HepG2 (cell line): ENCODE measurements at regions not wholly inside any gene's neighbourhood (a gene's known extent, or its start where the extent isn't known, plus 50 kb on each side); places are given as distances from the start of the nearest gene placed in this dataset.

ENCODE experiments used
- ATAC-seq: fragments of 200-7000 bp; cut with Tn5 transposase; 3 replicates; pipeline ENCODE4 v1.9.1; 2020; ENCODE audit warnings: mild to moderate bottlenecking, moderate library complexity
- BruUV-seq: library from RNA; stranded (reverse); fragments of 400-500 nt; replicated peaks from 2 replicates; lab custom pipeline; 2021; lab: Mats Ljungman, UMichigan
- CTCF ChIA-PET: fragments of 300-600 bp; formaldehyde crosslinking; extraction: SDS; loops from one replicate; lab custom pipeline; 2021; ENCODE audit warnings: low total read pairs, inconsistent platforms, low intra/inter-chr PET ratio; lab: Yijun Ruan, JAX
- POLR2A ChIA-PET: fragments of 350-600 bp; sonication (Branson Sonifier 250); formaldehyde crosslinking; loops from one replicate; lab custom pipeline; 2020; ENCODE audit warnings: antibody characterized with exemption, inconsistent platforms; lab: Yijun Ruan, JAX
- DNase-seq: peaks from one replicate; pipeline ENCODE4 v3.0.0-alpha.2; 2015; ENCODE audit warnings: low spot score
- FAIRE-seq: peaks from 3 replicates; lab custom pipeline; 2011; peaks lifted over from hg19 to GRCh38; lab: Jason Lieb, UNC
- H2AFZ ChIP-seq: one replicate; pipeline ENCODE4 v1.6.1; 2011; ENCODE audit warnings: low read length, inconsistent platforms
- H3K27ac ChIP-seq: fragments of 300-600 bp; 3 replicates; pipeline ENCODE4 v1.8.0; 2011; ENCODE audit warnings: mixed run types, mild to moderate bottlenecking, mixed read lengths, low read length, inconsistent platforms; ENCODE audit not compliant: insufficient read depth; ENCODE audit errors: extremely low read length
- H3K27me3 ChIP-seq, 2 experiments: fragments of 200-600 bp in 1 of 2; 2 replicates in 1 of 2; 3 replicates in 1 of 2; pipeline versions ENCODE4 v1.6.0 to v1.8.0; 2011; ENCODE audit warnings: low read length in 2 of 2, mild to moderate bottlenecking in 2 of 2, moderate library complexity in 2 of 2, inconsistent platforms in 1 of 2; ENCODE audit not compliant: insufficient read depth in 2 of 2, control insufficient read depth in 1 of 2
- H3K36me3 ChIP-seq, 2 experiments: fragments of 200-600 bp in 1 of 2; replicated peaks in 1 of 2; 2 replicates in 1 of 2; 3 replicates in 1 of 2; pipeline versions ENCODE4 v1.5.1 to v1.8.0; 2011; ENCODE audit warnings: low read length in 2 of 2, inconsistent platforms in 1 of 2; ENCODE audit not compliant: insufficient read depth in 2 of 2, control insufficient read depth in 1 of 2
- H3K4me1 ChIP-seq: 2 replicates; pipeline ENCODE4 v1.5.1; 2012; ENCODE audit warnings: low read length, inconsistent platforms; ENCODE audit not compliant: insufficient read depth
- H3K4me2 ChIP-seq: 2 replicates; pipeline ENCODE4 v1.6.0; 2011; ENCODE audit warnings: low read depth, low read length, inconsistent platforms
- H3K4me3 ChIP-seq, 3 experiments: fragments of 200-600 bp in 1 of 3; sonication (generic), shearing (Covaris generic) in 1 of 3; replicated peaks in 1 of 3; 2 replicates each; pipeline ENCODE4 v1.5.1; 2011 to 2016; ENCODE audit warnings: low read length in 3 of 3, inconsistent platforms in 2 of 3, low read depth in 2 of 3, mild to moderate bottlenecking in 2 of 3, control low read depth in 1 of 3, mixed read lengths in 1 of 3; ENCODE audit not compliant: insufficient read depth in 1 of 3
- H3K79me2 ChIP-seq: one replicate; pipeline ENCODE4 v1.6.1; 2011; ENCODE audit warnings: low read length, inconsistent platforms; ENCODE audit not compliant: insufficient read depth
- H3K9ac ChIP-seq: 2 replicates; pipeline ENCODE4 v1.6.0; 2011; ENCODE audit warnings: mild to moderate bottlenecking, low read depth, low read length, inconsistent platforms; ENCODE audit not compliant: insufficient read depth
- H3K9me3 ChIP-seq: 2 replicates; pipeline ENCODE4 v1.5.1; 2012; ENCODE audit warnings: mild to moderate bottlenecking, low read length
- H4K20me1 ChIP-seq: 2 replicates; pipeline ENCODE4 v1.6.0; 2011; ENCODE audit warnings: inconsistent platforms, mild to moderate bottlenecking, low read length, moderate library complexity; ENCODE audit not compliant: insufficient read depth
- GLI4 ChIP-seq: sonication (generic); formaldehyde crosslinking; IDR thresholded peaks from 2 replicates; pipeline ENCODE4 v1.5.1; 2020; ENCODE audit warnings: missing genetic modification reagents, mild to moderate bottlenecking, moderate library complexity, borderline replicate concordance
- LCORL ChIP-seq, 2 experiments: fragments of 450-650 bp in 1 of 2; sonication (generic) in 1 of 2; formaldehyde crosslinking in 1 of 2; IDR thresholded peaks; 2 replicates each; pipeline versions ENCODE4 v1.5.0 to v1.6.1; 2017 to 2020; ENCODE audit warnings: antibody characterized with exemption in 1 of 2, missing genetic modification reagents in 1 of 2
- MAZ ChIP-seq, 2 experiments: sonication (generic) in 1 of 2; formaldehyde crosslinking in 1 of 2; IDR thresholded peaks; 2 replicates each; pipeline versions ENCODE4 v1.5.0 to v1.6.1; 2012 to 2020; ENCODE audit warnings: low read depth in 2 of 2, mild to moderate bottlenecking in 2 of 2, borderline replicate concordance in 1 of 2, improper control_type of control experiment in 1 of 2, low read length in 1 of 2, missing genetic modification reagents in 1 of 2, moderate library complexity in 1 of 2
- NONO ChIP-seq, 2 experiments: fragments of 450-650 bp in 1 of 2; sonication (generic) in 1 of 2; formaldehyde crosslinking in 1 of 2; IDR thresholded peaks in 1 of 2; conservative IDR thresholded peaks in 1 of 2; 2 replicates each; pipeline versions ENCODE4 v1.6.1 to v1.8.0; 2017 to 2022; ENCODE audit warnings: mild to moderate bottlenecking in 1 of 2, missing genetic modification reagents in 1 of 2, moderate library complexity in 1 of 2
- NRL ChIP-seq: sonication (generic); formaldehyde crosslinking; IDR thresholded peaks from 2 replicates; pipeline ENCODE4 v1.5.0; 2020; ENCODE audit warnings: missing genetic modification reagents, mild to moderate bottlenecking, moderate library complexity, borderline replicate concordance
- SKI ChIP-seq: fragments of 450-650 bp; IDR thresholded peaks from one replicate; pipeline ENCODE4 v1.6.1; 2018; ENCODE audit warnings: mild to moderate bottlenecking; ENCODE audit not compliant: partially characterized antibody
- ZFP1 ChIP-seq: IDR thresholded peaks from 2 replicates; pipeline ENCODE4 v1.6.1; 2016
- ZNF34 ChIP-seq: sonication (generic); formaldehyde crosslinking; IDR thresholded peaks from 2 replicates; pipeline ENCODE4 v1.4.0; 2020; ENCODE audit warnings: mild to moderate bottlenecking, missing genetic modification reagents, borderline replicate concordance
- ZNF441 ChIP-seq: sonication (generic); formaldehyde crosslinking; IDR thresholded peaks from 2 replicates; pipeline ENCODE4 v1.7.0; 2021; ENCODE audit warnings: missing genetic modification reagents, borderline replicate concordance
- ZNF468 ChIP-seq: sonication (generic); formaldehyde crosslinking; IDR thresholded peaks from 2 replicates; pipeline ENCODE4 v1.8.0; 2022; ENCODE audit warnings: mild to moderate bottlenecking, moderate library complexity, missing genetic modification reagents
- ZNF564 ChIP-seq: sonication (generic); formaldehyde crosslinking; IDR thresholded peaks from 2 replicates; pipeline ENCODE4 v1.8.1; 2023; ENCODE audit warnings: mild to moderate bottlenecking, missing genetic modification reagents
- ZNF747 ChIP-seq: sonication (generic); formaldehyde crosslinking; IDR thresholded peaks from 2 replicates; pipeline ENCODE4 v1.8.1; 2023; ENCODE audit warnings: missing genetic modification reagents, mild to moderate bottlenecking, borderline replicate concordance
- ZNF788 ChIP-seq: sonication (generic); formaldehyde crosslinking; IDR thresholded peaks from 2 replicates; pipeline ENCODE4 v1.5.0; 2020; ENCODE audit warnings: mild to moderate bottlenecking, missing genetic modification reagents, borderline replicate concordance
- WGBS: methylation state at CpG from one replicate; pipeline ENCODE4 v1.1.6; 2017; ENCODE audit warnings: low lambda C conversion rate; 5-methylcytosine and 5-hydroxymethylcytosine counted together
- in situ Hi-C: cut with HindIII; loops from 2 replicates; pipeline ENCODE4 v1.10.0; 2017; ENCODE audit warnings: low pct_unique_long_range_greater_than_20kb; ENCODE audit not compliant: extremely low pct_ligation_motif_present
- intact Hi-C: fragments of 100-400 bp; cut with micrococcal nuclease; formaldehyde crosslinking; loops from one replicate; pipeline ENCODE4 v1.10.0; 2022; ENCODE audit not compliant: unreplicated experiment
- TF ChIP-seq, protein P1 (sequence below): sonication (generic); formaldehyde crosslinking; IDR thresholded peaks from 2 replicates; pipeline ENCODE4 v1.4.0; 2020; ENCODE audit warnings: missing genetic modification reagents, borderline replicate concordance
- TF ChIP-seq, protein P2 (sequence below): sonication (generic); formaldehyde crosslinking; IDR thresholded peaks from 2 replicates; pipeline ENCODE4 v1.8.1; 2023; ENCODE audit warnings: mild to moderate bottlenecking, missing genetic modification reagents
- TF ChIP-seq, protein P3 (sequence below): sonication (generic); IDR thresholded peaks from 2 replicates; pipeline ENCODE4 v1.6.1; 2016; ENCODE audit warnings: low read depth, borderline replicate concordance
- TF ChIP-seq, protein P4 (sequence below): IDR thresholded peaks from 2 replicates; pipeline ENCODE4 v1.6.1; 2016

DNA sequence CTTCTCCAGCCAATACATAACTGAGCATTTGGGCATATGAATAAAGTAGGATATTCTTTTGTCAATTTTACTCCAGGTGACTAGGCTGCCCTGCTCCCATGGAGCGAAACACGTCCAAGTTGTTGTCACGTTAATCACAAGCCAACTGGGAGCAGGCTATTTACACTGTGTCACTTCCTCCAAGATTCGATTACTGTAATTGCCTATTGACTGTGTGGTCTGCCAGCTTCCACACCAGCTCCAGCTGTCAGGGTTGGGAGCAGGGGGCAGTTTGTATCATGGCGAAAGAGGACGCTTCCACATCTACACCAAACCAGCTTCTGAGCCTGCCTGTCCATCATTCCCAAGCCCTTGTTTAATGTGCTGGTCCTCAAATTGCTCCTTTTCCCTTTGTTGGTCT, 89.2 kb upstream of the RORA start:
- H4K20me1 ChIP-seq: no peaks in the 10 kb centered on the region
- ATAC-seq: no peak
- H3K36me3 ChIP-seq: no peaks in the 10 kb centered on the region
- POLR2A ChIA-PET: no interaction called here
- intact Hi-C loops (no loop called here), in situ Hi-C loops (no loop called here)
- H3K27ac ChIP-seq: no peak overlapping the region
- no peak overlapping the region for H3K4me2 ChIP-seq
- no peak for DNase-seq
- no peaks in the 10 kb centered on the region for H3K79me2 ChIP-seq
- no peak for FAIRE-seq
- H3K9me3 ChIP-seq: no peaks in the 10 kb centered on the region
- WGBS: 27% methylated on average over 6 of the region's 6 CpGs
- no peak overlapping the region for H2AFZ ChIP-seq
- H3K4me3 ChIP-seq: no peak overlapping the region
- CTCF ChIA-PET: no interaction called here
- BruUV-seq: no TSS peak
- H3K4me1 ChIP-seq: no peaks in the 10 kb centered on the region
- no peak overlapping the region for H3K9ac ChIP-seq
- H3K27me3 ChIP-seq: no peaks in the 10 kb centered on the region
- TF ChIP-seq ZNF34 (no peak), ZFP1 (CRISPR knock-in tag) (no peak), NRL (CRISPR knock-in tag) (no peak), ZNF788 (CRISPR knock-in tag) (no peak), LCORL (IDR thresholded peaks at IDR 0.05) (no peak), LCORL (CRISPR knock-in tag; IDR thresholded peaks at IDR 0.05) (no peak), GLI4 (CRISPR knock-in tag) (no peak), ZNF441 (CRISPR knock-in tag) (no peak), ZNF468 (CRISPR knock-in tag) (no peak), ZNF747 (CRISPR knock-in tag) (no peak), ZNF564 (no peak), SKI (no peak), MAZ (IDR thresholded peaks at IDR 0.05; ENCODE audit: borderline replicate concordance, low read depth, low read length) (no peak), MAZ (CRISPR knock-in tag; IDR thresholded peaks at IDR 0.05; ENCODE audit: low read depth) (no peak), NONO (IDR thresholded peaks at IDR 0.05) (no peak), NONO (CRISPR knock-in tag; conservative IDR thresholded peaks at IDR 0.05) (no peak)
- TF ChIP-seq, protein P1, sequence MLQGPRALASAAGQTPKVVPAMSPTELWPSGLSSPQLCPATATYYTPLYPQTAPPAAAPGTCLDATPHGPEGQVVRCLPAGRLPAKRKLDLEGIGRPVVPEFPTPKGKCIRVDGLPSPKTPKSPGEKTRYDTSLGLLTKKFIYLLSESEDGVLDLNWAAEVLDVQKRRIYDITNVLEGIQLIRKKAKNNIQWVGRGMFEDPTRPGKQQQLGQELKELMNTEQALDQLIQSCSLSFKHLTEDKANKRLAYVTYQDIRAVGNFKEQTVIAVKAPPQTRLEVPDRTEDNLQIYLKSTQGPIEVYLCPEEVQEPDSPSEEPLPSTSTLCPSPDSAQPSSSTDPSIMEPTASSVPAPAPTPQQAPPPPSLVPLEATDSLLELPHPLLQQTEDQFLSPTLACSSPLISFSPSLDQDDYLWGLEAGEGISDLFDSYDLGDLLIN: no peak
- TF ChIP-seq, protein P2, sequence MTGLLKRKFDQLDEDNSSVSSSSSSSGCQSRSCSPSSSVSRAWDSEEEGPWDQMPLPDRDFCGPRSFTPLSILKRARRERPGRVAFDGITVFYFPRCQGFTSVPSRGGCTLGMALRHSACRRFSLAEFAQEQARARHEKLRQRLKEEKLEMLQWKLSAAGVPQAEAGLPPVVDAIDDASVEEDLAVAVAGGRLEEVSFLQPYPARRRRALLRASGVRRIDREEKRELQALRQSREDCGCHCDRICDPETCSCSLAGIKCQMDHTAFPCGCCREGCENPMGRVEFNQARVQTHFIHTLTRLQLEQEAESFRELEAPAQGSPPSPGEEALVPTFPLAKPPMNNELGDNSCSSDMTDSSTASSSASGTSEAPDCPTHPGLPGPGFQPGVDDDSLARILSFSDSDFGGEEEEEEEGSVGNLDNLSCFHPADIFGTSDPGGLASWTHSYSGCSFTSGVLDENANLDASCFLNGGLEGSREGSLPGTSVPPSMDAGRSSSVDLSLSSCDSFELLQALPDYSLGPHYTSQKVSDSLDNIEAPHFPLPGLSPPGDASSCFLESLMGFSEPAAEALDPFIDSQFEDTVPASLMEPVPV: no peak
- TF ChIP-seq, protein P3, sequence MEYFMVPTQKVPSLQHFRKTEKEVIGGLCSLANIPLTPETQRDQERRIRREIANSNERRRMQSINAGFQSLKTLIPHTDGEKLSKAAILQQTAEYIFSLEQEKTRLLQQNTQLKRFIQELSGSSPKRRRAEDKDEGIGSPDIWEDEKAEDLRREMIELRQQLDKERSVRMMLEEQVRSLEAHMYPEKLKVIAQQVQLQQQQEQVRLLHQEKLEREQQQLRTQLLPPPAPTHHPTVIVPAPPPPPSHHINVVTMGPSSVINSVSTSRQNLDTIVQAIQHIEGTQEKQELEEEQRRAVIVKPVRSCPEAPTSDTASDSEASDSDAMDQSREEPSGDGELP: no peak
- TF ChIP-seq, protein P4, sequence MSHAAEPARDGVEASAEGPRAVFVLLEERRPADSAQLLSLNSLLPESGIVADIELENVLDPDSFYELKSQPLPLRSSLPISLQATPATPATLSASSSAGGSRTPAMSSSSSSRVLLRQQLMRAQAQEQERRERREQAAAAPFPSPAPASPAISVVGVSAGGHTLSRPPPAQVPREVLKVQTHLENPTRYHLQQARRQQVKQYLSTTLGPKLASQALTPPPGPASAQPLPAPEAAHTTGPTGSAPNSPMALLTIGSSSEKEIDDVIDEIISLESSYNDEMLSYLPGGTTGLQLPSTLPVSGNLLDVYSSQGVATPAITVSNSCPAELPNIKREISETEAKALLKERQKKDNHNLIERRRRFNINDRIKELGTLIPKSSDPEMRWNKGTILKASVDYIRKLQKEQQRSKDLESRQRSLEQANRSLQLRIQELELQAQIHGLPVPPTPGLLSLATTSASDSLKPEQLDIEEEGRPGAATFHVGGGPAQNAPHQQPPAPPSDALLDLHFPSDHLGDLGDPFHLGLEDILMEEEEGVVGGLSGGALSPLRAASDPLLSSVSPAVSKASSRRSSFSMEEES (CRISPR knock-in tag): no peak
